ENCODE measurements at regions not wholly inside any gene's neighbourhood (a gene's known extent, or its start where the extent isn't known, plus 50 kb on each side); places are given as distances from the start of the nearest gene placed in this dataset.
"Not testable (repeated sequence)": the region's sequence is repeated elsewhere in the genome, so short reads cannot be mapped to it uniquely, and the experiment has no call there.

- intact Hi-C loops (cut with DNase I) = no loop called here
- ATAC-seq (ENCODE audit: poor library complexity) (no peak), DNase-seq (no peak)
These were observed 111.8 kb downstream of the SKIDA1 start for GRCh38 chr10:21413680-21414079.

GRCh38 chr10:21413268-21413667 is 112.2 kb downstream of the SKIDA1 start:
- intact Hi-C loops (cut with DNase I) = no loop called here
- no peak for ATAC-seq (ENCODE audit: poor library complexity)
- no peak for DNase-seq

- ATAC-seq (ENCODE audit: poor library complexity) = no peak
- DNase-seq = no peak
- intact Hi-C loops (cut with DNase I) = no loop called here
These were observed 118.8 kb downstream of the SKIDA1 start for GRCh38 chr10:21406595-21407193.

- DNase-seq (no peak), ATAC-seq (ENCODE audit: poor library complexity) (no peak)
- intact Hi-C loops (cut with DNase I) = no loop called here
These were observed 119.5 kb downstream of the SKIDA1 start for GRCh38 chr10:21405981-21406380.

GRCh38 chr10:21403256-21404015 is 122.0 kb downstream of the SKIDA1 start:
- ATAC-seq (ENCODE audit: poor library complexity) = no peak
- intact Hi-C loops (cut with DNase I) = no loop called here
- no peak for DNase-seq

- intact Hi-C loops (cut with DNase I) = no loop called here
- ATAC-seq (ENCODE audit: poor library complexity) (no peak), DNase-seq (no peak)
These were observed 122.8 kb downstream of the SKIDA1 start for GRCh38 chr10:21402606-21403083.

- DNase-seq (no peak), ATAC-seq (ENCODE audit: poor library complexity) (no peak)
- intact Hi-C loops (cut with DNase I) = no loop called here
These were observed 124.3 kb downstream of the SKIDA1 start for GRCh38 chr10:21401196-21401595.

GRCh38 chr10:21399392-21400035 is 126.0 kb downstream of the SKIDA1 start:
- intact Hi-C loops (cut with DNase I) = no loop called here
- DNase-seq = no peak
- ATAC-seq (ENCODE audit: poor library complexity) = no peak

GRCh38 chr10:21398563-21399231 is 126.8 kb downstream of the SKIDA1 start:
- intact Hi-C loops (cut with DNase I) = no loop called here
- ATAC-seq (ENCODE audit: poor library complexity) = no peak
- DNase-seq = no peak

- intact Hi-C loops (cut with DNase I) = no loop called here
- DNase-seq = no peak
- no peak for ATAC-seq (ENCODE audit: poor library complexity)
These were observed 128.6 kb downstream of the SKIDA1 start for GRCh38 chr10:21396889-21397288.

- ATAC-seq (ENCODE audit: poor library complexity) (no peak), DNase-seq (no peak)
- intact Hi-C loops (cut with DNase I) = no loop called here
These were observed 131.6 kb downstream of the SKIDA1 start for GRCh38 chr10:21393931-21394330.

- ATAC-seq (ENCODE audit: poor library complexity) (no peak), DNase-seq (no peak)
- intact Hi-C loops (cut with DNase I) = no loop called here
These were observed 136.9 kb downstream of the SKIDA1 start for GRCh38 chr10:21388589-21388988.

GRCh38 chr10:21387868-21388267 is 137.6 kb downstream of the SKIDA1 start:
- no peak for DNase-seq
- intact Hi-C loops (cut with DNase I) = no loop called here
- ATAC-seq (ENCODE audit: poor library complexity) = no peak

- intact Hi-C loops (cut with DNase I) = no loop called here
These were observed 139.4 kb downstream of the SKIDA1 start for GRCh38 chr10:21385996-21386585.

GRCh38 chr10:21385536-21385935 is 139.9 kb downstream of the SKIDA1 start:
- no peak for ATAC-seq (ENCODE audit: poor library complexity)
- intact Hi-C loops (cut with DNase I) = no loop called here
- no peak for DNase-seq

More at GRCh38 chr10:21385996-21386585, 139.4 kb downstream of the SKIDA1 start:
- DNase-seq (no peak), ATAC-seq (ENCODE audit: poor library complexity) (no peak)

- ATAC-seq (ENCODE audit: poor library complexity) = no peak
- no peak for DNase-seq
- intact Hi-C loops (cut with DNase I) = no loop called here
These were observed 146.3 kb downstream of the SKIDA1 start for GRCh38 chr10:21379143-21379542.

GRCh38 chr10:21375274-21375673 is 150.2 kb downstream of the SKIDA1 start:
- ATAC-seq (ENCODE audit: poor library complexity); intact Hi-C loops (cut with DNase I); DNase-seq: not testable (repeated sequence)

- not testable (repeated sequence) for DNase-seq
These were observed 151.6 kb downstream of the SKIDA1 start for GRCh38 chr10:21373881-21374280.

More at GRCh38 chr10:21373881-21374280, 151.6 kb downstream of the SKIDA1 start:
- ATAC-seq (ENCODE audit: poor library complexity); intact Hi-C loops (cut with DNase I): not testable (repeated sequence)

Data from Right ventricle myocardium superior (tissue), 1 donor.